Spleen (tissue), 7 donors: ENCODE measurements at regions not wholly inside any gene's neighbourhood (a gene's known extent, or its start where the extent isn't known, plus 50 kb on each side); places are given as distances from the start of the nearest gene placed in this dataset.
"Not testable (repeated sequence)": the region's sequence is repeated elsewhere in the genome, so short reads cannot be mapped to it uniquely, and the experiment has no call there.

Experiments used
- CTCF ChIP-seq, 11 experiments: fragments of 200-600 bp in 7 of 11; fragments of 450-650 bp in 4 of 11; sonication (generic) in 4 of 11; IDR thresholded peaks in 8 of 11; conservative IDR thresholded peaks in 3 of 11; 1 replicate in 7 of 11; 2 replicates in 4 of 11; pipeline versions ENCODE4 v1.4.0 to v1.8.0; 2016 to 2021; ENCODE audit warnings: antibody characterized with exemption in 11 of 11, inconsistent platforms in 4 of 11, mild to moderate bottlenecking in 1 of 11
- POLR2A ChIP-seq, 3 donors: fragments of 450-650 bp; IDR thresholded peaks; one replicate each; pipeline ENCODE4 v1.5.1; 2017; ENCODE audit warnings: antibody characterized with exemption in 3 of 3, mild to moderate bottlenecking in 1 of 3
- POLR2AphosphoS5 ChIP-seq, 3 donors: sonication (generic); formaldehyde crosslinking; IDR thresholded peaks; one replicate each; pipeline ENCODE4 v1.5.1; 2017; ENCODE audit warnings: antibody characterized with exemption in 3 of 3
- donor health status: DM: no; HTN: no; CAD: no; lungs with moderate emphysema.
- donor health status: DM: no; HTN: no; CAD: no.
- donor health status: DM: no; HTN: no; CAD: no.

- TF ChIP-seq CTCF (IDR thresholded peaks at IDR 0.05 in 8 of 11, conservative IDR thresholded peaks at IDR 0.05 in 3 of 11); POLR2A (IDR thresholded peaks at IDR 0.05); POLR2AphosphoS5 (IDR thresholded peaks at IDR 0.05): not testable (repeated sequence)
Measured at GRCh38 chr3:82585591-82585990, 824.1 kb upstream of the GBE1 start.
